IMR-90 (cell line): ENCODE measurements at regions not wholly inside any gene's neighbourhood (a gene's known extent, or its start where the extent isn't known, plus 50 kb on each side); places are given as distances from the start of the nearest gene placed in this dataset.

Experiments
- POLR2A ChIP-seq: IDR thresholded peaks from 2 replicates; pipeline ENCODE4 v1.6.1; 2012; ENCODE audit warnings: mild to moderate bottlenecking, low read depth, low read length
- TF ChIP-seq, protein P1 (sequence below): conservative IDR thresholded peaks from 2 replicates; pipeline ENCODE4 v1.5.1; 2012; ENCODE audit warnings: mild to moderate bottlenecking, low read depth, low read length, improper control_type of control experiment
- TF ChIP-seq, protein P2 (sequence below): fragments of 150-350 bp; IDR thresholded peaks from 2 replicates; pipeline ENCODE4 v1.6.1; 2017; ENCODE audit warnings: mild to moderate bottlenecking, antibody characterized with exemption, low read length, low read depth

DNA sequence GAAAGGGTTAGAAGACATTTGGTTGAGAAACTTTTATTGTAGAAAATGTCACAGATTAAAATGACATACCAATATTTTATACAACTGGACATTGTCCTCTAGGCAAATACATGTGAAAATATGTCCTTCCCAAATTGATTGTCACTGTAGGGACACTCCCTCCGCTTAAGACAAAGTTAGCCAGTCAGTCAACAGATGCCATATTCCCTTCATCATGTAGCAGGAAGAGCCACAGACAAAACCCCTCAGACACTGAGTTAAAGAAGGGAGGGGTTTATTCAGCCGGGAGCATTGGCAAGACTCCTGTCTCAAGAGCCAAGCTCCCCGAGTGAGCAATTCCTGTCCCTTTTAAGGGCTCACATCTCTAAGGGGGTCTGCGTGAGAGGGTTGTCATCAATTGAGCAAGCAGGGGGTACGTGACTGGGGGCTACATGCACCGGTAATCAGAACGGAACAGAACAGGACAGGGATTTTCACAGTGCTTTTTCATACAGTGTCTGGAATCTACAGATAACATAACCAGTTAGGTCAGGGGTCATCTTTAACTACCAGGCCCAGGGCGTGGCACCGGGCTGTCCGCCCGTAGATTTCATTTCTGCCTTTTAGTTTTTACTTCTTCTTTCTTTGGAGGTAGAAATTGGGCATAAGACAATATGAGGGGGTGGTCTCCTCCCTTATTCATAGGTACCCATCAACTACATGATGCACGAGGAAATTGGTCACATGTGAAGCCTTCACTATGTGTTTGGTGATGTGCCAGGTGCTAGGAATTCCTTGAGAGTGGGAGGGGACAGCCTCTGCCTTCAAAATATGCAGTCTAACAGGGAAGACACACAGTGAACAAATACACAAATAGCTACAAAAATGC, 155.7 kb upstream of the CDYL start:
- TF ChIP-seq, protein P1, sequence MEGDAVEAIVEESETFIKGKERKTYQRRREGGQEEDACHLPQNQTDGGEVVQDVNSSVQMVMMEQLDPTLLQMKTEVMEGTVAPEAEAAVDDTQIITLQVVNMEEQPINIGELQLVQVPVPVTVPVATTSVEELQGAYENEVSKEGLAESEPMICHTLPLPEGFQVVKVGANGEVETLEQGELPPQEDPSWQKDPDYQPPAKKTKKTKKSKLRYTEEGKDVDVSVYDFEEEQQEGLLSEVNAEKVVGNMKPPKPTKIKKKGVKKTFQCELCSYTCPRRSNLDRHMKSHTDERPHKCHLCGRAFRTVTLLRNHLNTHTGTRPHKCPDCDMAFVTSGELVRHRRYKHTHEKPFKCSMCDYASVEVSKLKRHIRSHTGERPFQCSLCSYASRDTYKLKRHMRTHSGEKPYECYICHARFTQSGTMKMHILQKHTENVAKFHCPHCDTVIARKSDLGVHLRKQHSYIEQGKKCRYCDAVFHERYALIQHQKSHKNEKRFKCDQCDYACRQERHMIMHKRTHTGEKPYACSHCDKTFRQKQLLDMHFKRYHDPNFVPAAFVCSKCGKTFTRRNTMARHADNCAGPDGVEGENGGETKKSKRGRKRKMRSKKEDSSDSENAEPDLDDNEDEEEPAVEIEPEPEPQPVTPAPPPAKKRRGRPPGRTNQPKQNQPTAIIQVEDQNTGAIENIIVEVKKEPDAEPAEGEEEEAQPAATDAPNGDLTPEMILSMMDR, result no peak
- no peak for TF ChIP-seq POLR2A
- TF ChIP-seq, protein P2, sequence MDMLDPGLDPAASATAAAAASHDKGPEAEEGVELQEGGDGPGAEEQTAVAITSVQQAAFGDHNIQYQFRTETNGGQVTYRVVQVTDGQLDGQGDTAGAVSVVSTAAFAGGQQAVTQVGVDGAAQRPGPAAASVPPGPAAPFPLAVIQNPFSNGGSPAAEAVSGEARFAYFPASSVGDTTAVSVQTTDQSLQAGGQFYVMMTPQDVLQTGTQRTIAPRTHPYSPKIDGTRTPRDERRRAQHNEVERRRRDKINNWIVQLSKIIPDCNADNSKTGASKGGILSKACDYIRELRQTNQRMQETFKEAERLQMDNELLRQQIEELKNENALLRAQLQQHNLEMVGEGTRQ, result no peak
